GM06990 (cell line): ENCODE measurements at regions not wholly inside any gene's neighbourhood (a gene's known extent, or its start where the extent isn't known, plus 50 kb on each side); places are given as distances from the start of the nearest gene placed in this dataset.

Experiments used
- DNase-seq: peaks from one replicate; pipeline ENCODE4 v3.0.0-alpha.2; 2011; ENCODE audit not compliant: insufficient read length; ENCODE audit errors: extremely low read depth
- H3K27me3 ChIP-seq: replicated peaks from 2 replicates; pipeline ENCODE4 v1.6.0; 2011; ENCODE audit warnings: low read length; ENCODE audit not compliant: control insufficient read depth, insufficient read depth
- H3K36me3 ChIP-seq: 2 replicates; pipeline ENCODE4 v1.5.1; 2011; ENCODE audit warnings: low read length; ENCODE audit not compliant: control insufficient read depth, insufficient read depth
- H3K4me3 ChIP-seq: replicated peaks from 2 replicates; pipeline ENCODE4 v1.5.1; 2011; ENCODE audit warnings: low read depth, mild to moderate bottlenecking, control low read depth, low read length
- CTCF ChIP-seq: IDR thresholded peaks from 2 replicates; pipeline ENCODE4 v1.5.1; 2011; ENCODE audit warnings: low read length, control low read depth, mild to moderate bottlenecking, inconsistent platforms; ENCODE audit not compliant: insufficient read depth, poor library complexity, severe bottlenecking

- DNase-seq = no peak
- no peak for TF ChIP-seq CTCF
- Histone ChIP-seq H3K36me3 (no peaks in the 10 kb centered on the region), H3K4me3 (no peak overlapping the region), H3K27me3 (no peaks in the 10 kb centered on the region)
These were observed 397.1 kb downstream of the DMAC1 start for GRCh38 chr9:7402334-7403027.

DNA sequence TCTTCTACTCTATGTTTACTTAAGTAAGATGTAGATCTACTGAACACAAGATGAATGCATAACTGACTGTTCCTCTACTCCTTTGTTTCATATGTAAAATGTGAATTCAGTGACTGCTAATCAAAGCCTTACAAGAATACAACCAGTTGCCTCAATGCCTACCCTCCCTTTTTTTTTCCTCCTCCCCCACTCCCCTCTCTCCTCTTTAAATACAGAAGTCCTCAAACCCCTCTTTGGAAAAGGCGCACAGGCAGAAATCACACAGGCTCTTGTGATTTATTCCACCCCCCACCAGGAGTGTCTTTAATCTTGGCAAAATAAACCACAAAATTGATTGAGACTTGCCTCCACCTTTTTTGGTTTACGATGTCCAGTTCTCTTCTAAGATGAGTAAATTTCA, 398.5 kb downstream of the DMAC1 start:
- no peak overlapping the region for H3K4me3 ChIP-seq
- no peak for DNase-seq
- H3K27me3 ChIP-seq = no peaks in the 10 kb centered on the region
- TF ChIP-seq CTCF = no peak
- no peaks in the 10 kb centered on the region for H3K36me3 ChIP-seq

- no peak for DNase-seq
- Histone ChIP-seq H3K36me3 (no peaks in the 10 kb centered on the region), H3K27me3 (peaks cover 2% of the 10 kb centered on the region; the same call in 1 of the 2 replicates), H3K4me3 (no peak overlapping the region)
- no peak for TF ChIP-seq CTCF
These were observed 405.4 kb downstream of the DMAC1 start for GRCh38 chr9:7394002-7394774.

DNA sequence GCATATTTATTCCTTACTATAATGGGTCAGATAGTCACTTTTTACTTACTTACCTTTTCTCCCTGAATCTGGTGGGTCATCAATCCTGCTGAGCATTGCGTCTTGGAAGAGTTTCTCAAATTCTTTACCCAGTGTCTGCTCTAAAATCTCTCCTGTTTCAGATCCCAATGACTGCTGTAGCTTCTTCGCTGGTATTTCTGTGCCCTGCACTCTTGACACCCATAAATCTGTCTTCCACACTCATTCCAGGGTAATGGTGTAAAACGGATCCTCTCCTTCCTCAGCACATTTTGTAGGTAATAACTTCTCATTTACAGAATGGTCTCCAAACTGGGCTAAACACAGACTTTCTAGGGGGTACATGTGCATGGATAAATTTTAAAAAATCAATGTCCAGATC, 407.4 kb downstream of the DMAC1 start:
- no peak for TF ChIP-seq CTCF
- Histone ChIP-seq H3K4me3 (no peak overlapping the region), H3K27me3 (peaks cover 2% of the 10 kb centered on the region; the same call in 1 of the 2 replicates), H3K36me3 (no peaks in the 10 kb centered on the region)
- DNase-seq = no peak

- H3K36me3 ChIP-seq = no peaks in the 10 kb centered on the region
- TF ChIP-seq CTCF = no peak
- H3K27me3 ChIP-seq = no peaks in the 10 kb centered on the region
These were observed 410.8 kb downstream of the DMAC1 start for GRCh38 chr9:7388755-7389154.

GRCh38 chr9:7387840-7388239, 411.7 kb downstream of the DMAC1 start:
- H3K27me3 ChIP-seq = no peaks in the 10 kb centered on the region
- no peaks in the 10 kb centered on the region for H3K36me3 ChIP-seq
- TF ChIP-seq CTCF = no peak
- H3K4me3 ChIP-seq = no peak overlapping the region
- DNase-seq = no peak

More at GRCh38 chr9:7388755-7389154, 410.8 kb downstream of the DMAC1 start:
- no peak for DNase-seq
- H3K4me3 ChIP-seq = no peak overlapping the region
